ENCODE measurements at regions not wholly inside any gene's neighbourhood (a gene's known extent, or its start where the extent isn't known, plus 50 kb on each side); places are given as distances from the start of the nearest gene placed in this dataset.

DNA sequence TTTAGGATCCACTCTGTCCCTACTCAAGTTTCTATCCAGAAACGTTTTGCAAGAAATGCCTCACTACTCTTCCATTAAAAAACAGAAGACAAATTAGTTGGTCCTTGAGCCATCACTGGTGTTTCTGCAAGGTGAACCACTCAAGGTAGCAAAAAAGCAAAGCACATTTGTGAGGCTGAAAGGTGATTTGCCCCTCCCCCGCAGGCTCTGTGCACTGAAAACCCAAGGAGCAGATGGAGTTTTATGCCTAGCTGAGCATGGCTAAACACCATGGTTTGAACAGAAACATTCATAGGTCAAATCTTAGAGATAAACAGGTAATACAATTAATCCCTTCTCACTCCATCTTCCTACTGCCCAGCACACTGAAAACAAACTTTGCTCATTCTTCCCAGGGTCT lies 538.2 kb upstream of the CDH5 start:
- H3K36me3 ChIP-seq, result no peaks in the 10 kb centered on the region
- H3K27me3 ChIP-seq, result peaks cover 0 to 4% (median 0%) of the 10 kb centered on the region in 7 donors
- TF ChIP-seq, protein P1, sequence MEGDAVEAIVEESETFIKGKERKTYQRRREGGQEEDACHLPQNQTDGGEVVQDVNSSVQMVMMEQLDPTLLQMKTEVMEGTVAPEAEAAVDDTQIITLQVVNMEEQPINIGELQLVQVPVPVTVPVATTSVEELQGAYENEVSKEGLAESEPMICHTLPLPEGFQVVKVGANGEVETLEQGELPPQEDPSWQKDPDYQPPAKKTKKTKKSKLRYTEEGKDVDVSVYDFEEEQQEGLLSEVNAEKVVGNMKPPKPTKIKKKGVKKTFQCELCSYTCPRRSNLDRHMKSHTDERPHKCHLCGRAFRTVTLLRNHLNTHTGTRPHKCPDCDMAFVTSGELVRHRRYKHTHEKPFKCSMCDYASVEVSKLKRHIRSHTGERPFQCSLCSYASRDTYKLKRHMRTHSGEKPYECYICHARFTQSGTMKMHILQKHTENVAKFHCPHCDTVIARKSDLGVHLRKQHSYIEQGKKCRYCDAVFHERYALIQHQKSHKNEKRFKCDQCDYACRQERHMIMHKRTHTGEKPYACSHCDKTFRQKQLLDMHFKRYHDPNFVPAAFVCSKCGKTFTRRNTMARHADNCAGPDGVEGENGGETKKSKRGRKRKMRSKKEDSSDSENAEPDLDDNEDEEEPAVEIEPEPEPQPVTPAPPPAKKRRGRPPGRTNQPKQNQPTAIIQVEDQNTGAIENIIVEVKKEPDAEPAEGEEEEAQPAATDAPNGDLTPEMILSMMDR (IDR thresholded peaks at IDR 0.05), result no peak
- no peaks in the 10 kb centered on the region for H3K9me3 ChIP-seq
- H3K27ac ChIP-seq, result no peak overlapping the region
- intact Hi-C loops (cut with DNase I), result no loop called here
- H3K4me1 ChIP-seq, result no peaks in the 10 kb centered on the region
- ATAC-seq (no peak), DNase-seq (no peak)
- 67 to 82% methylated on average over 2 of the region's 2 CpGs for WGBS, 2 donors
- no peak overlapping the region for H3K4me3 ChIP-seq

DNA sequence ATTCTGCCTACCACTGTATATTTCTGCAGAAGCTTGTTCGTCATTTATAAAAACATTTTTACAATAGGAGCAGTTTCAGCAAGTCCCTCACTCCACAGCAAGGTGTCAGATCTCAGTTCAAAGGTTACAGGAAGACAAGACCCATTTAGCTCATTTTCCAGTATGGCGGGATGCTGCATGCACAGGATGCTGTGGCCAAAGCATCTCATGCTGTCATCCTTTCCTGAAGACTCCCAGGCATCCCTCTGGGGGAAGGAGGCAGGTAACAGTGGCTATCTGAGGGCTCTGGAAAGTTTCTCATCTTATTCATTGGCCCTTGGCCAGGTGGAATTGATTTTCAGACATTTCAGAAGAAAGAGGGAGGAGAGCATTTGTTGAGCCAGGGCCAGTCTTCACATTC lies 539.3 kb upstream of the CDH5 start:
- 96 to 97% methylated on average over 2 of the region's 2 CpGs for WGBS, 2 donors
- H3K27ac ChIP-seq, result no peak overlapping the region
- TF ChIP-seq, protein P1 (IDR thresholded peaks at IDR 0.05), result no peak
- H3K27me3 ChIP-seq, result peaks cover 0 to 4% (median 0%) of the 10 kb centered on the region in 7 donors
- H3K4me3 ChIP-seq, result no peak overlapping the region
- DNase-seq (no peak), ATAC-seq (no peak)
- H3K4me1 ChIP-seq, result no peaks in the 10 kb centered on the region
- intact Hi-C loops (cut with DNase I), result no loop called here
- peaks cover 0 to 3% (median 0%) of the 10 kb centered on the region in 11 donors for H3K9me3 ChIP-seq
- no peaks in the 10 kb centered on the region for H3K36me3 ChIP-seq

DNA sequence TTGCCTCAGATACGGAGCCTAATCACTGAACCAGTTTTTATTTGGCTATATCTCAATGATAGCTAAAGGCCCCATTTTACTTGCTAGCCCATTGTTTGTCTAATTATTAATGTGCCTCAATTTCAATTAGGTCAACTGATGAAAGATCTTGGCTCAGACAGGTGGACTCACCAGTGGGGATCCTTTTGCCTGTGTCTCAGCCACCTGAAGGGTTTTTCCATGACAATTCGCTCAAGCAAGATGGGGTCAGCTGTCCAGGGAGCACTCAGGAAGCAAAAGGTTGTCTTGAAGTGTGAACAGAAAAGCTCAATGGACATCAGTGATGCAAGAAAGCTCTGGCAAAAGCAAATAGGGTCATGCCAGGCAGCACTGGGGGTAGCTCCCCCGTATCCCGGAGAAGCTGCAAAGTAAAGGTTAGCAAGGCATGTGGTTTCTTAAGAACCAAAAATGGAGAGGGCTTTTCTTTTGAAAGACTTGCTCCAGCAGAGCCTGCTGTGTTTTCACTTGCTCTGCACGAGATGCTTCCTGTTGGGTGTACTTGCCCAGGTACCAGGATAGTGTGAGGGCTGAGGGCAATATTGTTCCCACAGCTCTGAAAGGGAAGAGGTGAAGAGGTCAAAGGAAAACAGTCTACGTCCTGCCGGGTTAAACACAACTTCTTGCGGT lies 541.2 kb upstream of the CDH5 start:
- Histone ChIP-seq H3K36me3 (no peaks in the 10 kb centered on the region), H3K4me3 (no peak overlapping the region), H3K9me3 (peaks cover 0 to 7% (median 0%) of the 10 kb centered on the region in 11 donors), H3K27me3 (peaks cover 0 to 4% (median 0%) of the 10 kb centered on the region in 7 donors), H3K27ac (no peak overlapping the region), H3K4me1 (no peaks in the 10 kb centered on the region)
- ATAC-seq, result no peak
- intact Hi-C loops (cut with DNase I), result no loop called here
- DNase-seq, result no peak
- 78 to 85% methylated on average over 8 of the region's 8 CpGs for WGBS, 2 donors
- TF ChIP-seq, protein P1 (IDR thresholded peaks at IDR 0.05), result no peak

DNA sequence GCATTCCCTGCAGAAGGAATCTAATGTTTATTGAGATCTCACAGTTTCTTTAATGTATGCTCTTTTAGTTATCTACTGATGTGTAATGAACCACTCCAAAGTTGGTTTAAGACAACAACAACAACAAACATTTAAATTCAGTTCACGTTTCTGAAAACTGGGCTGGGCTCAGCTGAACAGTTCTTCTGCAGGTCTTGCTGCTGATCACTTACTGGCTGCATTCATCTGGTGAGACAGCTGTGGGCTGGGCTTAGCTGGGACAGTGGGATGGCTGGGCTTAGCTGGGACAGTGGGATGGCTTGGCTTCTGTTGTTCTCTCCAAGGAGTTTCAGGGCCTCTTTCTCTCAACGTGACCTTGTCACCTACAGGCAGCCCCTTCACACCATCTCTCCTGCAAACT lies 544.3 kb upstream of the CDH5 start:
- DNase-seq (no peak), ATAC-seq (no peak)
- TF ChIP-seq, protein P1 (IDR thresholded peaks at IDR 0.05), result no peak
- H3K9me3 ChIP-seq, result peaks cover 0 to 7% (median 0%) of the 10 kb centered on the region in 11 donors
- H3K27ac ChIP-seq, result no peak overlapping the region
- no peaks in the 10 kb centered on the region for H3K36me3 ChIP-seq
- 85 to 93% methylated on average over 2 of the region's 2 CpGs for WGBS, 2 donors
- H3K4me1 ChIP-seq, result no peaks in the 10 kb centered on the region
- H3K4me3 ChIP-seq, result no peak overlapping the region
- intact Hi-C loops (cut with DNase I), result no loop called here
- no peaks in the 10 kb centered on the region for H3K27me3 ChIP-seq
